Upper lobe of left lung (tissue), 4 donors: ENCODE measurements at regions not wholly inside any gene's neighbourhood (a gene's known extent, or its start where the extent isn't known, plus 50 kb on each side); places are given as distances from the start of the nearest gene placed in this dataset.

Source experiments
- EP300 ChIP-seq, 4 donors: sonication (generic); formaldehyde crosslinking; IDR thresholded peaks; one replicate each; pipeline ENCODE4 v1.5.1; 2017; ENCODE audit warnings: antibody characterized with exemption in 4 of 4, control low read depth in 2 of 4
- POLR2A ChIP-seq, 4 donors: fragments of 450-650 bp; IDR thresholded peaks; one replicate each; pipeline ENCODE4 v1.5.1; 2016 to 2017; ENCODE audit warnings: antibody characterized with exemption in 4 of 4, mild to moderate bottlenecking in 2 of 4
- POLR2AphosphoS5 ChIP-seq, 2 donors: sonication (generic); formaldehyde crosslinking; IDR thresholded peaks; one replicate each; pipeline ENCODE4 v1.5.1; 2017; ENCODE audit warnings: antibody characterized with exemption in 2 of 2
- TF ChIP-seq, protein P1 (sequence below), 6 experiments: fragments of 450-650 bp in 4 of 6; fragments of 200-600 bp in 2 of 6; sonication (generic) in 2 of 6; IDR thresholded peaks; one replicate each; pipeline ENCODE4 v1.5.1; 2016 to 2019; ENCODE audit warnings: antibody characterized with exemption in 6 of 6

DNA sequence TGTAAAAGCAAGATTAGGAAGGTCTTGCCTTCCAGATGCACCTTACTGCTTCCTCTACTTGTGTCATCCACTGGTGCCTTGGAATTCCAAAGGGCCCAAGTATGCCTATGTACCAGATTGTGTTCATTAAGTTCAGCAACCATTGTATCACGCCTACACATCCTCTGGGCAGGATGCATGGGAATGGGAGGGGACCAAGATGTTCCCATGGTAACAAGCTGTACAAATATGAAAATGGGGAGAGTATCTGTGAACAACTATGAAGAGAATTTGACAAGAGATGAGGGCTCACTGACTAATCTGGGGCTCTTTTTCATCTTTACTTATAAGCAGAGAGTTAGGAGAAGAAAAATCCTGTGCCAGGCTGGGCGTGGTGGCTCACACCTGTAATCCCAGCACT lies 137.8 kb upstream of the MAP1B start:
- TF ChIP-seq POLR2A (IDR thresholded peaks at IDR 0.05) (no peak), POLR2AphosphoS5 (IDR thresholded peaks at IDR 0.05) (no peak), EP300 (IDR thresholded peaks at IDR 0.05) (no peak)
- TF ChIP-seq, protein P1, sequence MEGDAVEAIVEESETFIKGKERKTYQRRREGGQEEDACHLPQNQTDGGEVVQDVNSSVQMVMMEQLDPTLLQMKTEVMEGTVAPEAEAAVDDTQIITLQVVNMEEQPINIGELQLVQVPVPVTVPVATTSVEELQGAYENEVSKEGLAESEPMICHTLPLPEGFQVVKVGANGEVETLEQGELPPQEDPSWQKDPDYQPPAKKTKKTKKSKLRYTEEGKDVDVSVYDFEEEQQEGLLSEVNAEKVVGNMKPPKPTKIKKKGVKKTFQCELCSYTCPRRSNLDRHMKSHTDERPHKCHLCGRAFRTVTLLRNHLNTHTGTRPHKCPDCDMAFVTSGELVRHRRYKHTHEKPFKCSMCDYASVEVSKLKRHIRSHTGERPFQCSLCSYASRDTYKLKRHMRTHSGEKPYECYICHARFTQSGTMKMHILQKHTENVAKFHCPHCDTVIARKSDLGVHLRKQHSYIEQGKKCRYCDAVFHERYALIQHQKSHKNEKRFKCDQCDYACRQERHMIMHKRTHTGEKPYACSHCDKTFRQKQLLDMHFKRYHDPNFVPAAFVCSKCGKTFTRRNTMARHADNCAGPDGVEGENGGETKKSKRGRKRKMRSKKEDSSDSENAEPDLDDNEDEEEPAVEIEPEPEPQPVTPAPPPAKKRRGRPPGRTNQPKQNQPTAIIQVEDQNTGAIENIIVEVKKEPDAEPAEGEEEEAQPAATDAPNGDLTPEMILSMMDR (IDR thresholded peaks at IDR 0.05), result no peak
